ENCODE measurements at regions not wholly inside any gene's neighbourhood (a gene's known extent, or its start where the extent isn't known, plus 50 kb on each side); places are given as distances from the start of the nearest gene placed in this dataset.

- TF ChIP-seq POLR2A (IDR thresholded peaks at IDR 0.05) = no peak
- no peak for TF ChIP-seq POLR2AphosphoS5 (IDR thresholded peaks at IDR 0.05)
- TF ChIP-seq CTCF (IDR thresholded peaks at IDR 0.05) = no peak
Measured at GRCh38 chr17:71458322-71458721, 662.5 kb upstream of the SOX9 start.

All from stomach (tissue), 4 donors.